Kidney capillary endothelial cell (primary cell): ENCODE measurements at regions not wholly inside any gene's neighbourhood (a gene's known extent, or its start where the extent isn't known, plus 50 kb on each side); places are given as distances from the start of the nearest gene placed in this dataset.

Experiments used
- DNase-seq: peaks from one replicate; pipeline ENCODE4 v3.0.0-alpha.2; 2018; ENCODE audit warnings: low spot score

- no peak for DNase-seq
Measured at GRCh38 chr4:33334416-33334815, 2614.2 kb downstream of the PCDH7 start.

DNA sequence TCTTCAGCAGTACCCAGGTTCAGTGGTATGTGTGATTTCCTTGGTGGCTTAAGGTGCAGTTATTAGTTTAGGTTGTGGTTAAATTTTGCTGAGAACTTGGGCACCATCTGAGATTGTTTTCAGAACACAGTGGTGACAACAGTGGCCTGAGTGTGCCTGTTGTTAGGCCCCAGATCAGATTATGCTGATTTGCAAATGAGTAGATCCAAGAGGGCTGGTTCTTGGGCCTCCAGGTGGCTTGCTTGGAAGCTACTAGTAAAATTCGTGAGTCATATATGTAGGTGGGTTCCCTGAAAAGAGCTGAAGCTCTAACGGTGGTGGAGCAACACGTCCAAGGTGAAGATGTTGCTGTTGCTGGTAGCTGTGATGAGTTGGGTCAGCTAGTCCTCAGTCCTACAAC lies 2619.6 kb downstream of the PCDH7 start:
- no peak for DNase-seq

DNA sequence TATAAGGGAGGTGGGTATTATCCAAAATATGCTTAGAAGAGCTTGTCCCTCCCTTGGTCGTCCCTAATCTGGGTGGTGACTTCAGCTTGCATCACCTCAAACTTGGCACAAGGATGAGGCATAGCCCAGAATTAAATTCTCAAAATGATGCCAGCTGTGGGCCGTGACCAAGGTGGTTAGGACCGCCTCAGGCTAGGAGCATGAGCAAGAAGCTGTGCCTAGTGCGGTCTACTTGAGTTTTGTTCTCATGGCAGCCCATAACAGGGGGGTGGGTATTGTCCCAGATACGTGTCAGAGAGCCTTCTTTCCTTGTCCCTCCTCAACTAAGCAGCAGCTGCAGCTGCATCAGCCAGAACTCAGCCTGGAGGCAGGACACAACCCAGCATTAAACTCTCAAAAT lies 2620.0 kb downstream of the PCDH7 start:
- DNase-seq: no peak

GRCh38 chr4:33349376-33349775 lies 2629.2 kb downstream of the PCDH7 start:
- DNase-seq: no peak

DNA sequence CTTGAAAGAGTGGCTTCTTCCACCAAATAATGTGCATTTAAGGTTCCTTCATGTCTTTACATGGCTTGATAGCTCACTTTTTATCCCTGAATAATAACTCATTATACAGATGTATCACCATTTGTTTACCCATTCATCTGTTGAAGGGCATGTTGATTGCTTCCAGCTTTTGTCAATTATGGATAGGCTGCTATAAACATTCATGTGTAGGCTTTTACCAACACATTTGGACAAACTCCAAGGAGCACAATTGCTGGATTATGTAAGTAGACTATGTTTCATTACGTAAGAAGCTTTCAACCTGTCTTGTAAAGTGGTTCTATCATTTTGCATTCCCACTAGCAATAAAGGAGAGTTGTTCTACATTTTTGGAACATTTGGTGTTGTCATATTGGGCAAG lies 2637.0 kb downstream of the PCDH7 start:
- no peak for DNase-seq

- DNase-seq: no peak
Measured at GRCh38 chr4:33369446-33369845, 2649.3 kb downstream of the PCDH7 start.

GRCh38 chr4:33381816-33382215 lies 2661.6 kb downstream of the PCDH7 start:
- no peak for DNase-seq

GRCh38 chr4:33386764-33387163 lies 2666.6 kb downstream of the PCDH7 start:
- no peak for DNase-seq

DNA sequence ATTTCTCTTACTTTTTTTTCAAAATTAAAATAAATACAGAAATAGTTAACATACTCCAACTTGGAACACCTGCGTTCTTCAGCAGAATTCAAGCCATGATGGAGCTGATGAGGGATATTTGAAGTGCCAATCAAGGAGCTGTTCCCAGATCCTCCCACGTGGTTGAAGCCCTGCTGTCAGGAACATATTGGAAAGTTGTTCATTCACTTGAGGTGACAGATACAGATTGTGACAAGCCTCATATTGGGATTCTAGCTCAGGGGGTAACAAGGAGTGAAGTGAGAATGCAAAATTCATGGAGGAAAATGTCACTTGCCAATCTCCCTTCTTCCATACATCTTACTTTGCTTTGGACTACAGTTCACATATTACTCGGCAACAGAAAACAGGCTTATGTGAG lies 2670.8 kb downstream of the PCDH7 start:
- DNase-seq: no peak

- DNase-seq: no peak
Measured at GRCh38 chr4:33395731-33396485, 2675.7 kb downstream of the PCDH7 start.

GRCh38 chr4:33400504-33400903 lies 2680.3 kb downstream of the PCDH7 start:
- no peak for DNase-seq

DNA sequence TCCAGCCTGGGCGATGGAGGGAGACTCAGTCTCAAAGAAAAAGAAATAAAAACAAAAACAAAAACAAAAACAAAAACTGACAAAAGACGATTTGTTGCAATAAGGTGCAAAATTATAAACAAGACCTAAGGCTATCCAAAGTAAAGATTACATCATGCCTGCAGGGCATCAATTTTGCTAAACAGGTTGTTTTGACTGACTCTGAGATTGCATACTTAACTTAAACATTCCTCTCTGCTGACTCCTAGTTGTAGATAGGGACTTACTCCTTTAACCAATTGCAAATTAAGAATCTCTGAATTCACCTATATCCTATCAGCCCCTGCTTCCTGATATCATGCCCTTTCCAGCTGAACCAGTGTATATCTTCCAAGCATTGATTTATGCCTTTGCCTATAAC lies 2687.3 kb downstream of the PCDH7 start:
- DNase-seq: no peak

DNA sequence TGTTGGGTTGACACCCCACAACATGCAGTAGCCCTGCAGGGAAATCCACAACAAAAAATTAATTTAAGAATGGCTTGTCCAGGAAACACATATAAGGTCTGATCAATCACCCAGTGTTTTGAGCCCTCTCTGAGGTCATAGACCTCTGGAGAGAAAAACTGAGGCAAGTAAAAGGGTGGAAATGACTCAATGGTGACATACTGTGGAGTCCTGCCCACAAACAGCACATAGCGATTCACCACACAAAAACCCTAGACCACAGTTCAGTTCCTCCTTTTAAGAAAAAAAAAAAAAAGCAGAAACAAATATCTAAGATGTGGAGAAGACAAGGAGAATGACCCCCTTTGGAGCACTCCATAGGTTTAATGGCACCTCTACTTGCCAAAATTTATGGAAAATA lies 2691.0 kb downstream of the PCDH7 start:
- no peak for DNase-seq

DNA sequence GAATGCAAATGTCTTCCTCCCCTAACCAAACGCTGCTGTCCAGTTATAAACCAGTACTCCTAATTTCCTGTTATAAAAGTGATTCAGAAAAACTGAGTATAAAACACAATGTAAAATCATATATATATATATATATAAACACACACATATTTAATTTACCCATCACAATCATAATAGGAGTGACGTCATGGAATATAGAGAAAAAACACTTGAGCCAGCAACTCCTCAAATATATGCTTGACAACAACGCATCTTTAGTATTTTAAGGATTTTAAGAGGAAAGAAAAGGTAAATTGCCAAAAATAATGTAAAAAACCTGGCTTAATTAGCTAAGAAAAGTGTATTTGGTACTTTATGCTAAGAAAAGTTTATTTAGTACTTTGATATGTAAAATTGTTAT lies 2701.7 kb downstream of the PCDH7 start:
- no peak for DNase-seq

GRCh38 chr4:33422656-33423055 lies 2702.5 kb downstream of the PCDH7 start:
- DNase-seq: no peak

GRCh38 chr4:33425936-33426335 lies 2705.8 kb downstream of the PCDH7 start:
- no peak for DNase-seq

- DNase-seq: no peak
Measured at GRCh38 chr4:33427676-33428075, 2707.5 kb downstream of the PCDH7 start.

DNA sequence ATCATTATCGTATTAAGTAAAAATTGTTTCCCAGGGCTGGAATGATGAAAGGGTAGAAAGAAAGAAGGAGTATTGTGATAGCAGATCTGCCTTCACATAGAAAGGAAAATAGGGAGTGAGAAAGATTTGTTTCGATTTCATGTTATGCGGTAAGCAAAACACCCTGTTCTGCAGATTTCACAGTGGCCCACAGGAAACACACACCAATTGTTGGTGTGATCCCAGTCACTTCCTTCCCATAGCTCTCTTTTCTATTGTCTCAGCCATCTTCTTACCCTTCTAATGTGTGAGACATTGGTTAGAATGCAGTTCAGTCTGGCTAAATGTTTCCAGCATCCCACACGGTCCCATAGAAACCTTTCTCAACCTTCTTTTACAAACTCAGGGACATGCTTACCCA lies 2709.8 kb downstream of the PCDH7 start:
- DNase-seq: no peak

- no peak for DNase-seq
Measured at GRCh38 chr4:33437406-33437805, 2717.2 kb downstream of the PCDH7 start.

DNA sequence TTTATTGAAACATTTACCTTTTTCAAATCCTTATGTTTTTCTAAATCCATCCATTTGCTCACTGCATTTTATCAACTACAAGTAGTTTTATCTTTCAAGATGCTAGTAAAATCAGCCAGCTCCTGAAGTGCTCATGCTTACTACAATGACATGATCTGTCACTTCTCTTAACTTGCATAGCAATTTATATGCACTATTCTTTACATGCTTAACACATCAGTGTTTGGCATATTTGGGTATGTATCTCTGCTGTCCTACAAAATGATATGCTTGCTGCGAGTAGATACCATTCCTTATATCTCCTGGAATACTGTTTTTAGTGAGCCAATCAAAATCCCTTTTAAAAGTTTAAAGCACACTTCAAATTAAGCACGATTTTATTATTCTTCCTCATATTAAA lies 2726.8 kb downstream of the PCDH7 start:
- DNase-seq: no peak

DNA sequence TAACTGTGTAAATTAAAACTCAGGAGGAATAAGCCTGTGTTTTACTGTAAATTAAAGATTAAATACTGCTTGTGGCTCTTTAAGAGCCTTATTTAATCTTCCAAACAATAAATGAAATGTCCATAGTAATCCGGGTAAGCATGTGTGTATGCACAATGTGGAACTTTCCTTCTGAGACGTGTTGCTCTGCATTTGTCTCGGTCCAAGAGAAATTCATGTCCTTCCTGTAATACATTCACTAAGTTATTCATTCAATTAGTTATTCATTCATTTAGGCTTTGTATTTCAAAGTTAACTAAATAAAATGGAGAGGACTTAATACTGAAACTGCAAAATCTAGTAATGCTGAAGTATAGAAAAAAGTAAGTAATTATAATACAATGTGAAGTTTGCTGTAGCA lies 2728.8 kb downstream of the PCDH7 start:
- no peak for DNase-seq

GRCh38 chr4:33453436-33453835 lies 2733.3 kb downstream of the PCDH7 start:
- DNase-seq: no peak

DNA sequence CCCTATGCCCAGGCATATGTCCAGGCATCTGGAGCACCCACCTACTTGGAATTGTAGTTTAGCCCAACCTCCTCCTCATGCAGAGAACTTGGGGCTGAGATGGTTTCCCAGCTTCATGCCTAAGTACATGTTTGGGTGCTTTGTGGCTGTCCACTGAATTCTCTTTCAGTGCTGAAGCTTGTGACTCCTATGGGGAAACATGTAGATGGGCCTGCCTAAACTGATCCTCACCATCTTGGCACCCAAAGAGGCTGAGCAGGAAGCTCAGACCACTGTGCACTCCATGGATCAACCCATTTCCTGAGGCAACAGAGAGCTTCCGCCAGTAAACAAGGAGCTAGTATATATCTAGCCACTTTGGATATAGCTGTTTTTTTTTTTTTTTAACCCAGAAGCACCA lies 2733.7 kb downstream of the PCDH7 start:
- DNase-seq: no peak

DNA sequence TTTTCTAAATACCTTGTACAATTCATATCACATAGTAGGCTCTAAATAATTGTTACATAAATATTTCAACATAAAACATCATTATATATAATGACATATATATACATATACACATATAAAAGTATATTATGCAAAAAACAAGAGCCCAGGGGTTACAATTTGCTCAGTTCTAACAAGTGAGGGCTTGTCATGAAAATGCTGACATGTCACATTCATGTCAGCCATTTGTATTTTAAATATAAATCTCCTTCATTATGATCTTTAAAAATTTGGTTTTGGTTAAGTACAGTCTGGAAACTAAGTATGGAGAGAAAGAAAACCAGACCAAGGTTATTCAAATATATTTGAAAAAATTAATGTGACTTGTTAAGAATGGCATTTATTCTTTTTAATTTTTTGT lies 2745.4 kb downstream of the PCDH7 start:
- DNase-seq: no peak

DNA sequence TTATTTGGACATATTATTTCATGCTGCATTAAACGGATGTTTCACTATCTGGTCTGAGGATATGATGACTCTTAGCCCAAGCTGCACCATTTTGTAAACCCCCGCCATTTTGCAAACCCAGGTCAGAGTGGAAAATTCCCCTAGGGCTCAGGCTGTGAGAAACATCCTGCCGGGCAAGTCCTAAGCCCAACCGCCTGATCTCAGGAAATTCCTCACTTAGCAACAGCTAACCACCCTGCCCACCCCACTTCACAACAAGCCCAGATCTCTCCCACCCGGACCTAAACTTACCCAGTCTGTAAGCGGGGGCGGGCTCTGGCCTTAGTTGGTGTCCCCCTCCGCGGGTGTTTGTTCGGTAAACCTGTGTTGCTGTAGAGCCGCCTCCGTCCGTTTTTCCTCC lies 2747.1 kb downstream of the PCDH7 start:
- no peak for DNase-seq
